Kidney (tissue), 13 donors: ENCODE measurements at regions not wholly inside any gene's neighbourhood (a gene's known extent, or its start where the extent isn't known, plus 50 kb on each side); places are given as distances from the start of the nearest gene placed in this dataset.

Experiments
- DNase-seq, 5 donors: peaks; one replicate each; pipeline ENCODE4 v3.0.0-alpha.2; 2013 to 2020
- FAIRE-seq: peaks from 2 replicates; lab custom pipeline; 2012; peaks lifted over from hg19 to GRCh38; lab: Jason Lieb, UNC
- H3K27ac ChIP-seq, 2 donors: one replicate each; pipeline ENCODE4 v1.7.0; 2013; ENCODE audit warnings: low read depth in 2 of 2, low read length in 2 of 2, inconsistent platforms in 1 of 2
- H3K27me3 ChIP-seq: one replicate; pipeline ENCODE4 v1.7.1; 2013; ENCODE audit warnings: low read length, inconsistent platforms; ENCODE audit not compliant: control insufficient read depth, insufficient read depth
- H3K36me3 ChIP-seq, 3 donors: one replicate each; pipeline versions ENCODE4 v1.7.0 to v1.7.1; 2013; ENCODE audit warnings: low read length in 3 of 3, control low read depth in 1 of 3, inconsistent platforms in 1 of 3; ENCODE audit not compliant: insufficient read depth in 3 of 3, control insufficient read depth in 2 of 3
- H3K4me1 ChIP-seq, 3 donors: one replicate each; pipeline versions ENCODE4 v1.7.0 to v1.7.1; 2013; ENCODE audit warnings: low read length in 3 of 3, inconsistent platforms in 1 of 3, low read depth in 1 of 3; ENCODE audit not compliant: control insufficient read depth in 2 of 3, insufficient read depth in 2 of 3
- H3K4me3 ChIP-seq, 3 donors: one replicate each; pipeline versions ENCODE4 v1.7.0 to v1.8.1; 2013; ENCODE audit warnings: low read length in 3 of 3, control low read depth in 1 of 3, inconsistent platforms in 1 of 3
- H3K9ac ChIP-seq, 3 donors: one replicate each; pipeline versions ENCODE4 v1.7.0 to v1.7.1; 2013; ENCODE audit warnings: low read length in 3 of 3, control low read depth in 1 of 3, inconsistent platforms in 1 of 3
- H3K9me3 ChIP-seq, 3 donors: one replicate each; pipeline versions ENCODE4 v1.7.0 to v1.7.1; 2013; ENCODE audit warnings: low read length in 3 of 3, control low read depth in 1 of 3, inconsistent platforms in 1 of 3; ENCODE audit not compliant: control insufficient read depth in 2 of 3, insufficient read depth in 1 of 3
- CTCF ChIP-seq: IDR thresholded peaks from 3 replicates; pipeline ENCODE4 v1.5.1; 2012; ENCODE audit warnings: mild to moderate bottlenecking, moderate library complexity, borderline replicate concordance; ENCODE audit not compliant: insufficient read depth; ENCODE audit errors: extremely low read depth
- intact Hi-C: fragments of 100-400 bp; cut with DNase I; formaldehyde crosslinking; loops from one replicate; pipeline ENCODE4 v1.11.1; 2022
- donor health status: control.
- donor health status: control.
- donor health status: control.
- donor health status: control.
- donor health status: control.
- donor health status: DM: yes; HTN: yes; CAD: no.
- donor health status: Normal renal cell carcinoma (clear cell type).

DNA sequence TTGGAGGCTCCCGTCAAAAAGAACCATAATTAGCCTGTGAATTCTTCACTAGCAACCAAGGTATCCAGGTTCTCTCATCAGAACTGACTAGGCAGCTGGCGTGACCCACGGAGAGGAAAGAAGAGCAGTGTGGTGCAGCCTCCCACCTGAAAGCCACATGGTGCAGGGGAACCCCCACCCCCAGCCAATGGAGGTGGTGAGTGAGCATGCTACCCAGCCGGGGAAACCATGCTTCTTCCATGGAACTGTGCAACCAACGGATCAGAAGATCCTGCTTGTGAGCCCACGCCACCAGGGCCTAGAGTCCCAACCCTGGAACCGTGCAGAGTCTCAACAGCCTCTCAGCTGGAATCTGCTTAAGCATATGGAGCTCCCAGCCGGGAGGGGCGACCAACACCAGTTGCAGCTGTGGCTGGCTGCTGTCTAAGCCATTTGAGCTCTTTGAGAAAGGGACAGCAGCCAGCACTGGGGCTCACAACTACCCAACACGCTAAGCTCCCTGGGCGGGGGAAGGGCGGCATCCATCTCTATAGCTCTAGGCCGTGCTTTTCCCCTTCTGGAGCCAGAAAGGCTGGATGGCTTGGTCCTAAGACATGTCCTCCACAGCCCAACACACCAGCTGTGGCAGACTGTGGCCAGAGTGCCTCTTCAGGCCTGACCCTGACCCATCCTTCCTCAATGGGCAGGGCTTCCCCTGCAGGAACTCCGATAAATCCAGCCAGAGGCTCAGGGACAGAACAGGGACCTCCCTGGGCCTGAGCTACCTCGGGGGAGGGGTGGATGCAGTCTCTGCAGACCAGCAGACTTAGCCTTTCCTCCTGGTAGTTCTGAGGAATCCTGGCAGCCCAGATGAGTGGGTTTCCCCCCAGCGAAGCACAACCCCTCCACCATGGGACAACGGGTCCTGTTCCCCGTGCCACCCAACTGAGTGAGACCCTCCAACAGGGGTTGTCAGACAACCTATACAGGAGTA is 151.4 kb upstream of the NXPH2 start:
- no peaks in the 10 kb centered on the region for H3K4me1 ChIP-seq
- H3K27me3 ChIP-seq = no peaks in the 10 kb centered on the region
- no peak overlapping the region for H3K9ac ChIP-seq
- H3K9me3 ChIP-seq = no peaks in the 10 kb centered on the region
- TF ChIP-seq CTCF = no peak
- FAIRE-seq (no peak), DNase-seq (no peak)
- intact Hi-C loops = no loop called here
- H3K27ac ChIP-seq = no peak overlapping the region
- H3K36me3 ChIP-seq = no peaks in the 10 kb centered on the region
- no peak overlapping the region for H3K4me3 ChIP-seq

DNA sequence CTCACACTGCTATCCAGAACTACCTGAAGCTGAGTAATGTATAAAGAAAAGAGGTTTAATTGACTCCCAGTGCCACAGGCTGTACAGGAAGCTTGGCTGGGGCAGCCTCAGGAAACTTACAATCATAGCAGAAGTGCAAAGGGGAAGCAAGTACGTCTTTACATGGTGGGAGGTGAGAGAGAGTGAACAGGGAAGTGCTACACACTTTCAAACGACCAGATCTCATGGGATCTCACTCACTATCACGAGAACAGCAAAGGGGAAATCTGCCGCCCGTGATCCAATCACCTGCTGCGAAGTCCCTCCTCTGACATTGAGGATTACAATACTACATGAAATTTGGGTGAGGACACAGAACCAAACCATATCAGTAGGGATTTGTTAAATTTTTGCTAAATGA is 150.4 kb upstream of the NXPH2 start:
- Histone ChIP-seq H3K27ac (no peak overlapping the region), H3K36me3 (no peaks in the 10 kb centered on the region), H3K9me3 (no peaks in the 10 kb centered on the region), H3K9ac (no peak overlapping the region), H3K4me1 (no peaks in the 10 kb centered on the region), H3K4me3 (no peak overlapping the region), H3K27me3 (no peaks in the 10 kb centered on the region)
- FAIRE-seq = no peak
- no peak for TF ChIP-seq CTCF
- no peak for DNase-seq
- intact Hi-C loops = no loop called here

DNA sequence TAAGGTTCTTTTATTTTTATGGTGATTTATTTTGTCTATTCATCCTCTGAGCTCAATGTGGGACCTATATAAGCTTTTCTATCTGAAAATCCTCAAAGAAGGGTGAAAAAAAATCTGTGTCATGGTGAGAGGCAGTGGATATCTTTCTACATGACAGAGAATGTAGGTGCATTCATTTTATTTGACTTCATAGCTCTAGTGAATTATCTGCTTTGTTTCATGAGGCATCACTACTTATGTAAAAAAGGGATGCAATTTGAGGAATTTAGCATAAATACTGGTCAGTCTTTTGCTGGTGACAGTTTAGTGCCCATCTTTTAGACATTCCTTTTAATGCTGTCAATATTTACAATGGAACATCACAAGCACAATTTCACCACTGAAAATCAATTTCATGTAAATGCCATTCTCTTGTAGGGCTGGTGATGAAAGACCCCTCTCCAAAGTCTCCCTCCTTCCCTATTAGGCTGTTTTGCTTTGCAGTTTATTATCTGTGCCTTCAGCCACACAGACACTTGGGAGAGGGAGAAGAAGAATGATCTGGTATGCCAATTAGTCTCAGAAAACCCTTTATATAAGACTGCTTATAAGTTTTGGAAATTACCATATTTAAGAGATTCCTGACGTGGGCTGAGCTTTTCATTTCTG is 148.3 kb upstream of the NXPH2 start:
- DNase-seq = no peak
- H3K4me3 ChIP-seq = no peak overlapping the region
- no peak overlapping the region for H3K27ac ChIP-seq
- no peaks in the 10 kb centered on the region for H3K36me3 ChIP-seq
- no peaks in the 10 kb centered on the region for H3K4me1 ChIP-seq
- no peak overlapping the region for H3K9ac ChIP-seq
- FAIRE-seq = no peak
- intact Hi-C loops = no loop called here
- H3K9me3 ChIP-seq = no peaks in the 10 kb centered on the region
- H3K27me3 ChIP-seq = no peaks in the 10 kb centered on the region
- TF ChIP-seq CTCF = no peak
